OCI-LY7 (cell line): ENCODE measurements at regions not wholly inside any gene's neighbourhood (a gene's known extent, or its start where the extent isn't known, plus 50 kb on each side); places are given as distances from the start of the nearest gene placed in this dataset.

Experiments used
- BruUV-seq: library from RNA; stranded (reverse); fragments of 400-500 nt; replicated peaks from 2 replicates; lab custom pipeline; 2021; lab: Mats Ljungman, UMichigan
- CTCF ChIA-PET: fragments of 300-600 bp; sonication (Branson Sonifier 250); formaldehyde crosslinking; loops from one replicate; lab custom pipeline; 2022; ENCODE audit warnings: antibody characterized with exemption; ENCODE audit not compliant: unreplicated experiment; lab: Charles Lee
- POLR2A ChIA-PET: fragments of 300-600 bp; sonication (Branson Sonifier 250); formaldehyde crosslinking; loops from one replicate; lab custom pipeline; 2022; ENCODE audit warnings: antibody characterized with exemption; lab: Charles Lee
- DNase-seq: peaks from one replicate; pipeline ENCODE4 v3.0.0-alpha.2; 2015; ENCODE audit warnings: low spot score
- H2AFZ ChIP-seq: fragments of 200-600 bp; sonication (generic), shearing (Covaris generic); 2 replicates; pipeline ENCODE4 v1.6.1; 2014; ENCODE audit warnings: mild to moderate bottlenecking, antibody characterized with exemption, low read length, moderate library complexity
- H3K27ac ChIP-seq: fragments of 200-600 bp; sonication (generic); 2 replicates; pipeline ENCODE4 v1.5.1; 2014; ENCODE audit warnings: mixed run types, low read depth, mild to moderate bottlenecking, moderate library complexity, low read length, inconsistent platforms; ENCODE audit not compliant: poor library complexity, severe bottlenecking
- H3K36me3 ChIP-seq: fragments of 200-600 bp; sonication (generic); 2 replicates; pipeline ENCODE4 v1.6.1; 2014; ENCODE audit warnings: mild to moderate bottlenecking, antibody characterized with exemption, low read length, moderate library complexity, mixed read lengths; ENCODE audit not compliant: insufficient read depth
- H3K4me1 ChIP-seq: fragments of 200-600 bp; sonication (generic); 2 replicates; pipeline ENCODE4 v1.5.1; 2014; ENCODE audit warnings: mild to moderate bottlenecking, low read length; ENCODE audit not compliant: insufficient read depth, poor library complexity, severe bottlenecking
- H3K4me2 ChIP-seq: fragments of 200-600 bp; sonication (generic); 2 replicates; pipeline ENCODE4 v1.6.1; 2014; ENCODE audit warnings: mild to moderate bottlenecking, low read length
- H3K4me3 ChIP-seq: fragments of 200-600 bp; sonication (generic); 2 replicates; pipeline ENCODE4 v1.5.1; 2014; ENCODE audit warnings: mild to moderate bottlenecking, low read depth, low read length; ENCODE audit not compliant: poor library complexity, severe bottlenecking
- H3K79me2 ChIP-seq: fragments of 200-600 bp; sonication (generic); 2 replicates; pipeline ENCODE4 v1.6.1; 2016; ENCODE audit warnings: low read depth, mild to moderate bottlenecking, low read length, moderate library complexity, mixed read lengths; ENCODE audit not compliant: insufficient read depth
- H3K9me2 ChIP-seq: fragments of 200-600 bp; sonication (generic); 2 replicates; pipeline ENCODE4 v1.6.1; 2016; ENCODE audit warnings: mild to moderate bottlenecking, low read length, mixed read lengths; ENCODE audit not compliant: insufficient read depth
- H3K9me3 ChIP-seq: fragments of 200-600 bp; sonication (generic); 2 replicates; pipeline ENCODE4 v1.6.1; 2014; ENCODE audit warnings: mild to moderate bottlenecking, mixed run types, low read length, mixed read lengths
- H4K20me1 ChIP-seq: fragments of 200-600 bp; sonication (generic); 2 replicates; pipeline ENCODE4 v1.6.1; 2014; ENCODE audit warnings: mild to moderate bottlenecking, antibody characterized with exemption, low read length, moderate library complexity, mixed read lengths; ENCODE audit not compliant: insufficient read depth
- CTCF ChIP-seq: fragments of 200-600 bp; sonication (generic); conservative IDR thresholded peaks from 2 replicates; pipeline ENCODE4 v1.5.1; 2014; ENCODE audit warnings: mild to moderate bottlenecking, antibody characterized with exemption, low read length, moderate library complexity, mixed read lengths
- EZH2phosphoT487 ChIP-seq: fragments of 200-600 bp; sonication (generic); IDR thresholded peaks from 2 replicates; pipeline ENCODE4 v1.6.1; 2018; ENCODE audit warnings: low read depth, borderline replicate concordance, mild to moderate bottlenecking, mixed run types, antibody characterized with exemption, low read length, moderate library complexity, mixed read lengths
- intact Hi-C: fragments of 100-400 bp; cut with micrococcal nuclease; formaldehyde crosslinking; loops from one replicate; pipeline ENCODE4 v1.10.0; 2022; ENCODE audit not compliant: unreplicated experiment

- ChIA-PET POLR2A (interaction anchor here (0.7 kb wide), 1 partner anchor 578 kb away, joined by 4 read pairs; no protein-coding TSS in a partner anchor), CTCF (no interaction called here)
- Histone ChIP-seq H3K79me2 (no peaks in the 10 kb centered on the region), H4K20me1 (no peaks in the 10 kb centered on the region), H3K4me2 (no peak overlapping the region), H3K9me2 (no peaks in the 10 kb centered on the region), H2AFZ (no peak overlapping the region), H3K36me3 (no peaks in the 10 kb centered on the region), H3K9me3 (no peaks in the 10 kb centered on the region), H3K27ac (no peak overlapping the region), H3K4me3 (no peak overlapping the region), H3K4me1 (no peaks in the 10 kb centered on the region)
- no TSS peak for BruUV-seq
- TF ChIP-seq CTCF (no peak), EZH2phosphoT487 (no peak)
- intact Hi-C loops = loop anchor here (2.0 kb wide), 1 partner anchor 32 kb away; no protein-coding TSS in a partner anchor
- no peak for DNase-seq
Measured at GRCh38 chr5:67474597-67475238, 278.1 kb upstream of the CD180 start.

DNA sequence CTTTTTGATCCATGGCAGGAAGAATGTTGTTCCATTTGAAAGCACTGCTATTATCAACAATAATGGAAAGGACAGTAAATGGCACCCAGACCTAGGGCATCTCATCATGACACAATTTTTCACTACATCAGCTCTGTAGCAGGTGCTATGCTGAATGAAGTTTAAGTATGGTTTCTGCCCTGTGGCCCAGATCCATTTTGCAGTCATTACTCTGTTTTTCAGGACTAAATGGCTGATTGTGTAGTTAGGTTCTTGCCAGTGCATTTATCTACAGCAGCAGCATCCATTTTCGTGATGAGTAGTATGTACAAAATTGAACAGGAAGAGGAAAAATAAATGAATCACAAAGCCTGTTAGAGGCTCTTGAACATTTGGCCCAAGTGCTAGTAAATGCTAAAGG is 270.5 kb upstream of the CD180 start:
- CTCF ChIA-PET = no interaction called here
- H3K4me1 ChIP-seq = no peaks in the 10 kb centered on the region

More for the DNA sequence above, 270.5 kb upstream of the CD180 start:
- TF ChIP-seq CTCF (no peak), EZH2phosphoT487 (no peak)
- Histone ChIP-seq H3K9me2 (no peaks in the 10 kb centered on the region), H3K79me2 (no peaks in the 10 kb centered on the region), H2AFZ (no peak overlapping the region), H3K4me3 (no peak overlapping the region), H4K20me1 (no peaks in the 10 kb centered on the region), H3K27ac (no peak overlapping the region), H3K4me2 (no peak overlapping the region), H3K9me3 (no peaks in the 10 kb centered on the region), H3K36me3 (no peaks in the 10 kb centered on the region)
- no TSS peak for BruUV-seq
- DNase-seq = no peak
- POLR2A ChIA-PET = interaction anchor here (0.6 kb wide), 1 partner anchor 37 kb away, joined by 3 read pairs; no protein-coding TSS in a partner anchor
- intact Hi-C loops = no loop called here
